ENCODE measurements at regions not wholly inside any gene's neighbourhood (a gene's known extent, or its start where the extent isn't known, plus 50 kb on each side); places are given as distances from the start of the nearest gene placed in this dataset.

DNA sequence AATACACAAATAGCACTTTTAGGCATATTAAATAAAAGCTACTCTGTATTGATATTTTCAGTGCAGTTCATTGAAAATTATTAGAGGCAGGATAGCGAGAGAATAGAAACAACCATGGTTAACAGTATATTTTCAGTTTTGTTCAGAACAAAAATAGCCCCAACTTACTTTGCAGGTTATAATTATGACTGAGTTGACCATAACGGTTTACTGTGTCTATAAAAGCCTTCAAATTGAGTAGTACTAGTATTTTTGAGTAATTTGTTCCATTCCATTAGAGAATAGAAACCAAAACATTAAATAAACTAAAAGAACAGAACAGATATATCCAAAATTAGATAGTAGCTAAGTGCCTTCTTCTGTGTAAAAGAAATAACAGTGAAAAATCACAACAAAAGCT lies 1108.4 kb upstream of the PCDH20 start:
- Histone ChIP-seq H3K4me3 (ENCODE audit: low read length) (no peak overlapping the region), H3K36me3 (ENCODE audit: insufficient read depth, low read depth, low read length) (no peaks in the 10 kb centered on the region), H3K9me3 (ENCODE audit: insufficient read depth, low read depth, low read length) (no peaks in the 10 kb centered on the region), H3K27ac (ENCODE audit: low read length) (no peak overlapping the region), H3K27me3 (ENCODE audit: insufficient read depth, low read length) (no peaks in the 10 kb centered on the region), H3K9ac (ENCODE audit: low read depth, low read length) (no peak overlapping the region), H3K4me1 (ENCODE audit: insufficient read depth, low read length) (no peaks in the 10 kb centered on the region)

GRCh38 chr13:62512194-62513141 lies 1096.8 kb upstream of the PCDH20 start:
- Histone ChIP-seq H3K36me3 (ENCODE audit: insufficient read depth, low read depth, low read length) (no peaks in the 10 kb centered on the region), H3K9ac (ENCODE audit: low read depth, low read length) (no peak overlapping the region), H3K27me3 (ENCODE audit: insufficient read depth, low read length) (no peaks in the 10 kb centered on the region), H3K27ac (ENCODE audit: low read length) (no peak overlapping the region), H3K9me3 (ENCODE audit: insufficient read depth, low read depth, low read length) (no peaks in the 10 kb centered on the region), H3K4me1 (ENCODE audit: insufficient read depth, low read length) (peaks cover 52% of the 10 kb centered on the region), H3K4me3 (ENCODE audit: low read length) (no peak overlapping the region; the same call in 1 of the 2 replicates)

DNA sequence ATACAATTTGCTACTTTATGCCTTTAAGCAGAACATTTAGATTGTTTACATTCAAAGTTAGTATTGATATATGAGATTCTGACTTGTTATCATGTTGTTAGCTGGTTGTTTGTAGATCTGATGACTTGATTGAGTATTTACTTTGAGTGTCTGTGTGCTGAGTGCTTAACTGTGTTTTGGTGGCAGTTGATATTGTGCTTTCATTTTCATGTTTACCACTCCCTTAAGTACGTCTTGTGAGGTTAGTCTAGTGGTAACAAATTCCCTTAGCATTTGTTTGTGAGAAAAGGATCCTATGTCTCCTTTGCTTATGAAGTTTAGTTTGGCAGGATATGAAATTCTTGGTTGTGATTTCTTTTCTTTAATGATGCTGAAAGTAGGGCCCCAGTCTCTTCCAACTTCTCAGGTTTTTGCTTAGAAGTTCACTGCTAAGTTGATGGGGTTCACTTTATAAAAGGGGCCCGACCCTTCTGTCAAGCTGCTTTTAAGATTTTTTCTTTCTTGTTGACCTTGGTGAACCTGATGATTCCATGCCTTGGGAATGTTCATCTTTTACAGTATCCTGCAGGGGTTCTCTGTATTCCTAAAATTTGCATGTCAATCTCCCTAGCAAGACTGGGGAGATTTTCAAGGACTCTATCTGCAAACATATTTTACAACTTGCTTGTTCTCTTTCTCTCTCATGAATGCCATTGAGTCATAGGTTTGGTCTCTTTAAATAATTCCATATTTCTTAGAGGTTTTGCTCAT lies 1095.4 kb upstream of the PCDH20 start:
- peaks cover 45% of the 10 kb centered on the region for H3K4me1 ChIP-seq (ENCODE audit: insufficient read depth, low read length)
- peak overlapping the region; percentile 10 for H3K4me3 ChIP-seq (ENCODE audit: low read length)
- no peak overlapping the region for H3K27ac ChIP-seq (ENCODE audit: low read length)
- no peaks in the 10 kb centered on the region for H3K36me3 ChIP-seq (ENCODE audit: insufficient read depth, low read depth, low read length)
- H3K9ac ChIP-seq (ENCODE audit: low read depth, low read length) = peak overlapping the region; percentile 33; the same call in 1 of the 2 replicates
- H3K9me3 ChIP-seq (ENCODE audit: insufficient read depth, low read depth, low read length) = no peaks in the 10 kb centered on the region
- H3K27me3 ChIP-seq (ENCODE audit: insufficient read depth, low read length) = no peaks in the 10 kb centered on the region

DNA sequence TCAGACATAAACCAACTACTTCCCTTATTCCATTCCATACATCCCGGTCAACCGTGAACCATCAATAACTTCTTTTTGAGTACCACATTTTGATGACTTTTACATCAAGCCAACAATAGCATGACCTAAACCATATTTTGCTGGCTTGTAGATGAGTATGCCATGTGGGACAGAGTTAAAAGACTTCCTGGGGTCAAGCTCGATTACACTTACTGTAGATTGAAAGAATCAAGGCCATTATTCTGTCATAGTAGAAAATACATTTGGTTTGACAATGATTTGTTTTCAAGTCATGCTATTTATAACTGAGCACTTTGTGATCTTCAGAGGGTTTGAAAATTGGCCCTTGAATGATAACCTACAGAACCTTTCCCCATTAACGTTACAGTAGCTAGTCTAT lies 1086.9 kb upstream of the PCDH20 start:
- no peaks in the 10 kb centered on the region for H3K9me3 ChIP-seq (ENCODE audit: insufficient read depth, low read depth, low read length)
- H3K4me3 ChIP-seq (ENCODE audit: low read length) = no peak overlapping the region
- H3K4me1 ChIP-seq (ENCODE audit: insufficient read depth, low read length) = no peaks in the 10 kb centered on the region
- no peaks in the 10 kb centered on the region for H3K27me3 ChIP-seq (ENCODE audit: insufficient read depth, low read length)
- no peak overlapping the region for H3K9ac ChIP-seq (ENCODE audit: low read depth, low read length)
- H3K27ac ChIP-seq (ENCODE audit: low read length) = no peak overlapping the region
- no peaks in the 10 kb centered on the region for H3K36me3 ChIP-seq (ENCODE audit: insufficient read depth, low read depth, low read length)

- Histone ChIP-seq H3K27ac (ENCODE audit: low read length) (no peak overlapping the region), H3K4me3 (ENCODE audit: low read length) (no peak overlapping the region), H3K4me1 (ENCODE audit: insufficient read depth, low read length) (no peaks in the 10 kb centered on the region), H3K9me3 (ENCODE audit: insufficient read depth, low read depth, low read length) (no peaks in the 10 kb centered on the region), H3K9ac (ENCODE audit: low read depth, low read length) (no peak overlapping the region), H3K27me3 (ENCODE audit: insufficient read depth, low read length) (no peaks in the 10 kb centered on the region), H3K36me3 (ENCODE audit: insufficient read depth, low read depth, low read length) (no peaks in the 10 kb centered on the region)
Observed at GRCh38 chr13:62489731-62490130, 1074.1 kb upstream of the PCDH20 start.

DNA sequence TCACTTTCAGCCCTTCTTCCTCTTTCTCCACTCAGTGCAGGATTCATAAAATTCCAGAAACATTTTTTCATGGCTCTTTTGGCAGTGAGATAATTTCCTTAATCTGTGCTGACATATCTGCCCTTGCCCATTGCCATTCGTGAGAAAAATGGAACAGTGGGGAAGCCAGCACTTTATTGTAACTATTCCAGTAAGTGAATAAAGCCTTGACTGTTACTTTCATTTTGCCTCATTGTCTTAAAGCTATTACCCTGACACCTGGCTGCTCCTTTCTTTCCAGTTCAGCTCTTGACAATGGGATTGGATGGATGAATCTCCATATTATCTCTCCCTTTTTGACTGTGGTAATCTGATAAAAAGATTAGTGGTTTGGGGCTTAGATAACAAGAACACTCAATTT lies 1068.1 kb upstream of the PCDH20 start:
- Histone ChIP-seq H3K4me1 (ENCODE audit: insufficient read depth, low read length) (peaks cover 6% of the 10 kb centered on the region; the same call in 1 of the 2 replicates), H3K27ac (ENCODE audit: low read length) (no peak overlapping the region)

DNA sequence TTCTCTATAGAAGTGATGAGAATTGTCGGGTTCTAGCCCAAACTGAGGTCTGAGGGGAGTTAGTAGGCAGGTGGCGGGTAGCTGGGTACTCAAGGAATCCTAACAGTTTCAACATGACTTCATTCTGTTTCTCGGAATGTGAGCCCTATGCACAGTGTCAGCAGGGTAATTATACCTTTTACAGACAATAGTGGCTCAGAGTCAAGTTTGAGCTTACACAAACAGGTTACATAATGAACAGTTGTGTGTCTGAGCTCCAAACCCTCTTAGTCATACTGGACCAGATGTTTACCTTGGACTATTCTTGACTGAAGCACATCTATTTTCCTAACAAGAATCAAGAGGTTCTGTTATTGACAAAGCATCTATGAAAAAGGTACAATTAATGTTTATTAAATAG lies 1066.7 kb upstream of the PCDH20 start:
- H3K27ac ChIP-seq (ENCODE audit: low read length) = no peak overlapping the region
- H3K9me3 ChIP-seq (ENCODE audit: insufficient read depth, low read depth, low read length) = no peaks in the 10 kb centered on the region
- peaks cover 6% of the 10 kb centered on the region; the same call in 1 of the 2 replicates for H3K4me1 ChIP-seq (ENCODE audit: insufficient read depth, low read length)
- H3K36me3 ChIP-seq (ENCODE audit: insufficient read depth, low read depth, low read length) = no peaks in the 10 kb centered on the region
- H3K4me3 ChIP-seq (ENCODE audit: low read length) = no peak overlapping the region
- no peaks in the 10 kb centered on the region for H3K27me3 ChIP-seq (ENCODE audit: insufficient read depth, low read length)
- no peak overlapping the region for H3K9ac ChIP-seq (ENCODE audit: low read depth, low read length)

More for the DNA sequence above, 1068.1 kb upstream of the PCDH20 start:
- Histone ChIP-seq H3K36me3 (ENCODE audit: insufficient read depth, low read depth, low read length) (no peaks in the 10 kb centered on the region), H3K27me3 (ENCODE audit: insufficient read depth, low read length) (no peaks in the 10 kb centered on the region), H3K4me3 (ENCODE audit: low read length) (no peak overlapping the region), H3K9ac (ENCODE audit: low read depth, low read length) (no peak overlapping the region), H3K9me3 (ENCODE audit: insufficient read depth, low read depth, low read length) (no peaks in the 10 kb centered on the region)

DNA sequence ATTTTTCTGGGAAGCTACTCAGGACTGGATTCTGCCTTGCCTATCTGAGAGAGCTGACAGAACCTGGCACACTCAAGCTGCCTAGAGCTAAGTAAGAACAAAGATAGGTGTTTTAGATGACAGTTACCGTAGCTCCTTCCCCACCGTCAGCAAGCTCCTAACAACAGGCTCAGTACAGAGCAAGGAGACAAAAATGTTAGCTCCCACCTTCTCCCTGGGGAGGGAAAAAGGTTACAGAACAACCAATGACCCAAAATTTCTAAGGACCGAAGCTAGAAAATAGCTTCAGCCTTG lies 1058.2 kb upstream of the PCDH20 start:
- no peaks in the 10 kb centered on the region for H3K9me3 ChIP-seq (ENCODE audit: insufficient read depth, low read depth, low read length)
- no peaks in the 10 kb centered on the region for H3K36me3 ChIP-seq (ENCODE audit: insufficient read depth, low read depth, low read length)
- H3K4me1 ChIP-seq (ENCODE audit: insufficient read depth, low read length) = peaks cover 6% of the 10 kb centered on the region
- H3K9ac ChIP-seq (ENCODE audit: low read depth, low read length) = no peak overlapping the region
- no peaks in the 10 kb centered on the region for H3K27me3 ChIP-seq (ENCODE audit: insufficient read depth, low read length)
- H3K27ac ChIP-seq (ENCODE audit: low read length) = peak overlapping the region; percentile 13
- no peak overlapping the region for H3K4me3 ChIP-seq (ENCODE audit: low read length)

GRCh38 chr13:62473190-62473943 lies 1057.7 kb upstream of the PCDH20 start:
- Histone ChIP-seq H3K9ac (ENCODE audit: low read depth, low read length) (no peak overlapping the region), H3K36me3 (ENCODE audit: insufficient read depth, low read depth, low read length) (no peaks in the 10 kb centered on the region), H3K9me3 (ENCODE audit: insufficient read depth, low read depth, low read length) (no peaks in the 10 kb centered on the region), H3K27me3 (ENCODE audit: insufficient read depth, low read length) (no peaks in the 10 kb centered on the region), H3K27ac (ENCODE audit: low read length) (peak overlapping the region; percentile 13), H3K4me3 (ENCODE audit: low read length) (peak overlapping the region; percentile 5; the same call in 1 of the 2 replicates), H3K4me1 (ENCODE audit: insufficient read depth, low read length) (peaks cover 6% of the 10 kb centered on the region)

- Histone ChIP-seq H3K9me3 (ENCODE audit: insufficient read depth, low read depth, low read length) (no peaks in the 10 kb centered on the region), H3K27me3 (ENCODE audit: insufficient read depth, low read length) (no peaks in the 10 kb centered on the region)
Observed at GRCh38 chr13:62453761-62454160, 1038.1 kb upstream of the PCDH20 start.

GRCh38 chr13:62450759-62451158 lies 1035.1 kb upstream of the PCDH20 start:
- H3K4me1 ChIP-seq (ENCODE audit: insufficient read depth, low read length) = no peaks in the 10 kb centered on the region
- no peaks in the 10 kb centered on the region for H3K27me3 ChIP-seq (ENCODE audit: insufficient read depth, low read length)
- H3K4me3 ChIP-seq (ENCODE audit: low read length) = no peak overlapping the region
- H3K36me3 ChIP-seq (ENCODE audit: insufficient read depth, low read depth, low read length) = no peaks in the 10 kb centered on the region
- no peaks in the 10 kb centered on the region for H3K9me3 ChIP-seq (ENCODE audit: insufficient read depth, low read depth, low read length)
- no peak overlapping the region for H3K27ac ChIP-seq (ENCODE audit: low read length)
- no peak overlapping the region for H3K9ac ChIP-seq (ENCODE audit: low read depth, low read length)

More at GRCh38 chr13:62453761-62454160, 1038.1 kb upstream of the PCDH20 start:
- Histone ChIP-seq H3K4me3 (ENCODE audit: low read length) (no peak overlapping the region), H3K27ac (ENCODE audit: low read length) (no peak overlapping the region), H3K4me1 (ENCODE audit: insufficient read depth, low read length) (no peaks in the 10 kb centered on the region), H3K36me3 (ENCODE audit: insufficient read depth, low read depth, low read length) (no peaks in the 10 kb centered on the region), H3K9ac (ENCODE audit: low read depth, low read length) (no peak overlapping the region)
